GM12891 (cell line): ENCODE measurements at regions not wholly inside any gene's neighbourhood (a gene's known extent, or its start where the extent isn't known, plus 50 kb on each side); places are given as distances from the start of the nearest gene placed in this dataset.

Source experiments
- POLR2A ChIP-seq: IDR thresholded peaks from 2 replicates; pipeline ENCODE4 v1.6.1; 2011; ENCODE audit warnings: low read depth, low read length, control low read depth
- POLR2AphosphoS5 ChIP-seq: IDR thresholded peaks from 2 replicates; pipeline ENCODE4 v1.6.1; 2011; ENCODE audit warnings: low read depth, low read length, control low read depth

GRCh38 chr1:83515578-83516154, 483.3 kb downstream of the TTLL7 start:
- TF ChIP-seq POLR2A: no peak
- TF ChIP-seq POLR2AphosphoS5: no peak
